ENCODE measurements at regions not wholly inside any gene's neighbourhood (a gene's known extent, or its start where the extent isn't known, plus 50 kb on each side); places are given as distances from the start of the nearest gene placed in this dataset.

DNA sequence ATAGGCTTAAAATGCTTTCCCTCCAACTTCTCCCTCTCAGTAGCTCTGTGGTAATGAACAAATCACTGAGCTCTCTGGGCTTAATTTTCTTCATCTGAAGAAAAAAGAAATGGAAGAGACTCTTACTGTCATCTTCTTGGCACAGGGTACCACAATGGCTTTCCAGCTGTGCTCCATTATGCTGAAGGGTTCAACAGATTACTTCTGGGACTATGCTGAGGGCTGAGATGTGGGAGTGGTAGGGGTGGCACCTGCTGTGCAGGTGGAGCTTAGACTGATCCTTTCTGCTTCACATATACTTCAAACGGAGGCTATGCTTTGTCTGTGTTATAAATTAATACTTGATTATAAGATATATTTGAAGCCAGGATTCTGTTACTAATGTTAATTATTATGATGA, 840.2 kb upstream of the C9orf72 start:
- intact Hi-C loops (cut with DNase I): no loop called here
- TF ChIP-seq, protein P1, sequence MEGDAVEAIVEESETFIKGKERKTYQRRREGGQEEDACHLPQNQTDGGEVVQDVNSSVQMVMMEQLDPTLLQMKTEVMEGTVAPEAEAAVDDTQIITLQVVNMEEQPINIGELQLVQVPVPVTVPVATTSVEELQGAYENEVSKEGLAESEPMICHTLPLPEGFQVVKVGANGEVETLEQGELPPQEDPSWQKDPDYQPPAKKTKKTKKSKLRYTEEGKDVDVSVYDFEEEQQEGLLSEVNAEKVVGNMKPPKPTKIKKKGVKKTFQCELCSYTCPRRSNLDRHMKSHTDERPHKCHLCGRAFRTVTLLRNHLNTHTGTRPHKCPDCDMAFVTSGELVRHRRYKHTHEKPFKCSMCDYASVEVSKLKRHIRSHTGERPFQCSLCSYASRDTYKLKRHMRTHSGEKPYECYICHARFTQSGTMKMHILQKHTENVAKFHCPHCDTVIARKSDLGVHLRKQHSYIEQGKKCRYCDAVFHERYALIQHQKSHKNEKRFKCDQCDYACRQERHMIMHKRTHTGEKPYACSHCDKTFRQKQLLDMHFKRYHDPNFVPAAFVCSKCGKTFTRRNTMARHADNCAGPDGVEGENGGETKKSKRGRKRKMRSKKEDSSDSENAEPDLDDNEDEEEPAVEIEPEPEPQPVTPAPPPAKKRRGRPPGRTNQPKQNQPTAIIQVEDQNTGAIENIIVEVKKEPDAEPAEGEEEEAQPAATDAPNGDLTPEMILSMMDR (IDR thresholded peaks at IDR 0.05): no peak

DNA sequence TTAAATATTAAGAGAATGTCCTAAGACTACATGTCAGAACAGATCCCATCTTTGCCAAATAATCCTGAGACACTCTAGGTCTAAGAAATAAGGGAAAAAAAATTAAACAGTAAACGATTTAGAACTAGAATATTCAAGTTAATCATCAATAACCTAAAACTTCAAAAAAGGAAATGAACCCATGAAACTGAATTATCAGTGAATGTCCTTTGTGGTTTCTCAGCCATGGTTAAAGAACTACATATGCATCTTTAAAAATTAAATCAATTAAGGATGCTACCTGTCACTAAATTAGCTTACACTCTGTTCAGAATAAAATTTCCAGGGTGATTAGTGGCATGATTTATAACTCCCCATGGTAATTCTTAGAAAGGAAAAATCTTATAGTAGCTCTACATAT, 850.0 kb upstream of the C9orf72 start:
- TF ChIP-seq, protein P1 (IDR thresholded peaks at IDR 0.05): no peak
- intact Hi-C loops (cut with DNase I): no loop called here
- H3K9me3 ChIP-seq: no peaks in the 10 kb centered on the region
- H3K27ac ChIP-seq: no peak overlapping the region
- H3K27me3 ChIP-seq (ENCODE audit: low read depth): no peaks in the 10 kb centered on the region
- DNase-seq (no peak), ATAC-seq (no peak)
- no peak overlapping the region for H3K4me3 ChIP-seq
- H3K36me3 ChIP-seq: no peaks in the 10 kb centered on the region
- no peaks in the 10 kb centered on the region for H3K4me1 ChIP-seq

More for the DNA sequence above, 840.2 kb upstream of the C9orf72 start:
- H3K27ac ChIP-seq: no peak overlapping the region
- DNase-seq (no peak), ATAC-seq (no peak)
- no peak overlapping the region for H3K4me3 ChIP-seq
- no peaks in the 10 kb centered on the region for H3K9me3 ChIP-seq
- no peaks in the 10 kb centered on the region for H3K4me1 ChIP-seq
- H3K36me3 ChIP-seq: no peaks in the 10 kb centered on the region
- H3K27me3 ChIP-seq (ENCODE audit: low read depth): no peaks in the 10 kb centered on the region

DNA sequence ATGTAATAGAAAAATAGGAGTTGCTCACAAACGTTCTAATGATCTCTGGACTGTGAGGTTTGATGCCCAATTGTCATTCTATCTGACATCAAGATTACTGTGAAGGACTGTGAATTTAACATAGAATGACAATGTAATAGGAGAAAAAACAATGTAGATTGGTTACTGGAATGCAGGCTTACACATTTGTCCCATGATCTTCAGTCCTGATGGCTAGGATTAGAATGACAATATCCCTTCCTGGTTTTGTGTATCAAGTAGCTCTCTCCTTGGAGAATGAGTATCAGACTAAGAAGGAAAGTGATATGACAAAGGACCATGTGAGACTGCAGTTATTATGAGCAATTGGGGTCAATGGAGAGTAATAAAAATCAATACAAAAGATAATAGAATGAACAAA, 862.2 kb upstream of the C9orf72 start:
- no peak overlapping the region for H3K27ac ChIP-seq
- no peak overlapping the region for H3K4me3 ChIP-seq
- no peaks in the 10 kb centered on the region for H3K36me3 ChIP-seq
- no peak for DNase-seq
- TF ChIP-seq, protein P1 (IDR thresholded peaks at IDR 0.05): no peak
- no peaks in the 10 kb centered on the region for H3K27me3 ChIP-seq (ENCODE audit: low read depth)
- intact Hi-C loops (cut with DNase I): no loop called here
- H3K9me3 ChIP-seq: no peaks in the 10 kb centered on the region
- ATAC-seq: no peak
- H3K4me1 ChIP-seq: no peaks in the 10 kb centered on the region

DNA sequence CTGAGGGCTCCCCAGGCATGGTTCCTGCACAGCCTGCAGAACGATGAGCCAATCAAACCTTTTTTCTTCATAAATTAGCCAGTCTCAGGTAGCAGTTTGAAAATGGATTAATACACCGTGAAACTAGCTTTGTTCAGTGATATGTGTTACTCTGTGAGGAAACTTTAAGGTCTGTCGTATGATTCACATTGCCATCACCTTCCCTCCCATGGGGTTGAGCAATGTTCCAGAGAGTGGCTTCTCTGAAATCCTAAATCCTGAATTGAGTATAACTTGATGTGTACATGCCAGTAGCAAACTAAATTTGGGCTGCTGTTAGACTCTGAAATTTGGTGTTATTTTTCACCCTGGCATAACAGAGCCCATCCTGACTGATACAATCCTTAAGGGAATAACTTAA, 866.4 kb upstream of the C9orf72 start:
- no peak for ATAC-seq
- Histone ChIP-seq H3K4me1 (no peaks in the 10 kb centered on the region), H3K4me3 (no peak overlapping the region), H3K9me3 (peaks cover 12% of the 10 kb centered on the region), H3K27me3 (ENCODE audit: low read depth) (no peaks in the 10 kb centered on the region), H3K27ac (no peak overlapping the region), H3K36me3 (no peaks in the 10 kb centered on the region)
- TF ChIP-seq, protein P1 (IDR thresholded peaks at IDR 0.05): no peak
- no peak for DNase-seq
- intact Hi-C loops (cut with DNase I): no loop called here

DNA sequence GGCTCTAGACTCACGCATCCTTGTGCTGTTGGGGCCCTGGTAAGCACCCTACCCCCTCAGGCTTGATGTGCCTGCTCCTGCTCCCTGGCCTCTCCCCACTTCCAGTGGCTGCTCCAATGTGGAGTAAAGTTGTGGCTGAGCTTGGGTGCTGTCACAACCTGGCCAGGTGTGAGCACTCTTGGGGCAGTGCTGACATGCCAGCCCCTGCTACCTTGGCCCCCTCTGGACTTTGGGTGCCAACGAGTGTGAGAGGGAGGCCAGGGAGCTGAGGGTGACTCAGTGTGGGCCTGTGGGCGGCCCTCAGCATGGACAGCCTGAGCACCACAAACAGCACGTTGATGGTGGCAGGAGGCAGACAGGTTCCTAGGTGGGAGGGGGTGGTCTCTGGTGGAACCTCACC, 870.2 kb upstream of the C9orf72 start:
- peak in 1 of 2 donors; percentile 51 for ATAC-seq
- DNase-seq: no peak

More for the DNA sequence above, 870.2 kb upstream of the C9orf72 start:
- Histone ChIP-seq H3K27me3 (ENCODE audit: low read depth) (no peaks in the 10 kb centered on the region), H3K36me3 (no peaks in the 10 kb centered on the region), H3K4me3 (no peak overlapping the region), H3K9me3 (peaks cover 12% of the 10 kb centered on the region), H3K27ac (no peak overlapping the region), H3K4me1 (no peaks in the 10 kb centered on the region)
- intact Hi-C loops (cut with DNase I): no loop called here
- TF ChIP-seq, protein P1 (IDR thresholded peaks at IDR 0.05): no peak
